Dermis blood vessel endothelial cell (primary cell): ENCODE measurements at regions not wholly inside any gene's neighbourhood (a gene's known extent, or its start where the extent isn't known, plus 50 kb on each side); places are given as distances from the start of the nearest gene placed in this dataset.
"Not testable (repeated sequence)": the region's sequence is repeated elsewhere in the genome, so short reads cannot be mapped to it uniquely, and the experiment has no call there.

Experiments
- DNase-seq: peaks from one replicate; pipeline ENCODE4 v3.0.0; 2010

- peak; percentile 51 for DNase-seq
Observed at GRCh38 chr2:91659917-91660275, 2968.4 kb downstream of the RPIA start.

- not testable (repeated sequence) for DNase-seq
Observed at GRCh38 chr2:91667341-91667740, 2975.9 kb downstream of the RPIA start.

DNA sequence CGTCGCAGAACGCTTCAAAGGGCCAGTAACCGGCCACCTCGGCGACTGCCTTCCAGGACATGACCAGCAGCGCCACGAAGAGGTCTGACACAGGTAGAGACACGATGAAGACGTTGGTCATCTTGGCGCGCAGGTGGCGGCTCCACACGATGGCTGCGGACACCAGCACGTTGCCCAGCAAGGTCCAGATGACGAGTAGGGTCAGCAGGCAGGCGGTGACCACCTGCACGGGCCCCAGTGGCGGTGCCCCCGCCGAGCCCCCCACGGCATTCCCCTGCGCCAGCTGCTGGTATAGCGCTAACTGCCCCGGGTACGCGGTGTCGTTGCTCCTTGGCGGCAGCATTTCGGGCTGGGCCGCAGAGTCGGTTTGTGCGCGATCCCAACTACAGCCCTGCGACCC lies 2994.1 kb downstream of the RPIA start:
- DNase-seq: not testable (repeated sequence)

DNA sequence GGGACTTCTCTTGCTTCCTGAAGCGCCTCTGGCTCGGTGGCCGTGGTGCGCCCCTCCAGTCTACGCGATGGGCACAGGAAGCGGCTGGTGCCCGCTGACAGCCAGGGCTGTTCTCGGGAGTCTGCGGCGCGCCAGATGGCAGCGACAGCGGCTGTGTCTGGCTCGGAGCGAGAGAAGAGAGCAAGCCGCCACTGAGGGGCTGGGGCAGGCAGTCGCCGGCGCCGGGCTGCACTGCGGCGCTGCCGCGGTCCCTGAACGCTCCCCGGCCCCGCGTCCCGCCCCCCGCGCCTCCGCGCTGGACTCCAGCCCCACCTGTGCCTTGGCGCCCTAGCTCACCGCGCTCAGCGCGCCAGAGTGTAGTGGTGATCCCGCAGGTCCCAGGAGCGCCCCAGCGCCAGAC lies 2994.6 kb downstream of the RPIA start:
- DNase-seq: not testable (repeated sequence)
